Left hindlimb (tissue), 1 donor: ENCODE measurements at regions not wholly inside any gene's neighbourhood (a gene's known extent, or its start where the extent isn't known, plus 50 kb on each side); places are given as distances from the start of the nearest gene placed in this dataset.
"Not testable (repeated sequence)": the region's sequence is repeated elsewhere in the genome, so short reads cannot be mapped to it uniquely, and the experiment has no call there.

Experiments
- DNase-seq: peaks from one replicate; pipeline ENCODE4 v3.0.0-alpha.2; 2018

DNA sequence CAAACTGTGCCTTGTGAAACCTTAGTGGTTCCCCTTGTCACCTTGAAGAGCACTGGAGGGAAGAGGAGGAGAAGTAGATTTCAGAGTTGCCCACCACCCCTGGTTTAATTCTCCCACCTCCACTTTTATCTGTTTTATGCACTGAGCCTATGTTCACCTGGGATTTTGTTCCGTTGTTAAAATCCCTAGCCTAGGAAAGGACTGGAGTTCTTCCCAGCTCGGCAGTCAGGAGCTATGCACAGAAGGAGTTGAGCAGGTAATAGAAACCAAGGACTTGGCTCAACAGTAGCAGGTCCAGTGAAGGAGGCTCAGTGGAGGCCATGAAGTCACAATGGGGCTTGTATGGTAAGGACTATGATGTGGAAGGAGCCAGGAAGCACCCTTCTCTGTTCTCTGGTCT, 182.4 kb upstream of the ADRA1D start:
- no peak for DNase-seq

DNA sequence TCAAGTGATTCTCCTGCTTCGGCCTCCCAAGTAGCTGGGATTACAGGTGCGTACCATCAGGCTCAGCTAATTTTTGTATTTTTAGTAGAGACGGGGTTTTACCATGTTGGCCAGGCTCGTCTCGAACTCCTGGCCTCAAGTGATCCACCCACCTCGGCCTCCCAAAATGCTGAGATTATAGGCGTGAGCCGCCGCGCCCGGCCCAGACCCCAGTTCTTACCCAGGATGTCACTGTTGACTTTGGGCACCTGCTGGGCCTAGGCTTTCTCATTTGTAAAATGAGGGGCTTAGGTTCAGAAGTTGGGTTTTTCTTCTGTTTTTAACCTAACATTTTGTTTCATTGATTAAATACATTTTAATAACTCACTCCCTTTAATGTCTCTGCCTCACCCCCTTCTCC, 181.7 kb upstream of the ADRA1D start:
- not testable (repeated sequence) for DNase-seq

DNA sequence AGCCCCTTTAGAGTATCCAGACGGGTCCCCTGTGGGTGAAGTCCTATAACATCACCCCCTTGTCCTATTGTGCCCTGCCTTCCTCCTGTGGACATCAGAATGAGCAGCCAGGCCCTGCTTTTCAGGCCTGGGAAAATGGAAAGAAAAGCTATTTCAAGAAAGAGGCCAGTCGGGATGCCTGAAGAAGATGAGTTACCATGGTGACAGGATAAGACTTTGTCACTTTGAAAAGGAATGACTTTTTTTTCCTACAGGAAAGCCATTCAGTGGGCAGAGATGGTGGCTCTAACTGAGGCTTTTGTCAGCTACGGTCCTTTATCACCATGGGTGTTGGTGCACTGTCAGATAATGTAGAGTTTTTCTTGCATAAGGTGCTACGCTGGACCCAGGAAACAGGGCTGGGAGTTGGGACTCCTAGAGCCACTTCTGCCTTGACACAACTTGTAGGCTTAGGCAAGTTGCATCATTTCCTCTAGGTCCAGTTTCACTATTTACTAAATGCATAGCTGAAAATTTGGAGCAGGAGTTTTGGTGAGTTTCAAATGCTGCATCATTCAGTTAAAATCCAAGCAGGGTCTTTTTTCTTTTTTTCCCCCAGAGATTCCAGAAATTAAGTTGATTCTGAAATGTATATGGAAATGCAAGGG, 179.0 kb upstream of the ADRA1D start:
- DNase-seq: no peak

DNA sequence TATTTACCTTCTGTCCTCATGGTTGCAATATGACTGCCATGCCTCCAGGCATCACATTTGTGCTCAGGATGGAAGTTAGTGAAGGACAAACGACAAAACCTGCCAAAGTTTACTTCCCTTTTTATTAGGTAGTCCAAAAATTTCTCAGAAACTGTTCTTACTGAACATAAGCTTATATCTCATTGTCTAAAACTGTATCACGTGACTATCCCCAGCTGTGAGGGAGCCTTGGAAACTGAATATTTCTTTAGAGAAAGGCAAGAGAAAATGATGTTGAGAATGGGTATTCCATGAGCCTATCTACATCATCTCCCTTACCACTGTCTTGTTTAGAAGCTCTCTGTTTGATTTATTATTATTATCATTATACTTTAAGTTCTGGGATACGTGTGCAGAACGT, 169.1 kb upstream of the ADRA1D start:
- DNase-seq: no peak

DNA sequence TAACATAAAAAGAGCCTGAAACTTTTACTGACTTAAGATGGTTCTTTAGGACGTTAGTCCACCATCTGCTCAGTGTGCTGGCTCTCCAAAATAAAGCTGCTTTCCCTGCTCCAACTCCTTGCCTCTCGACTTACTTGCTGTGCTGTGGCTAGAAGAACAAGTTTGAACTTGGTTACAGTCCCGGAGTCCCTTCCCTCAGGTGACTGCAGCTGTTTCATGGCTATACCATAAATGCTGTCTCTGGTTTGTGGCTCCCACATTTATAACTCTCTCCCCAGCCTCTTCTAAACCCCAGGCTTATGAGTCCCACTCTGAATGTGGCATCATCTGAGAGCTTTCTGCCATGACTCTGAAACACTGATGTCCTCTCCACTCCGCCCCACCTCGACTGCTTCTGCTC, 166.2 kb upstream of the ADRA1D start:
- no peak for DNase-seq

DNA sequence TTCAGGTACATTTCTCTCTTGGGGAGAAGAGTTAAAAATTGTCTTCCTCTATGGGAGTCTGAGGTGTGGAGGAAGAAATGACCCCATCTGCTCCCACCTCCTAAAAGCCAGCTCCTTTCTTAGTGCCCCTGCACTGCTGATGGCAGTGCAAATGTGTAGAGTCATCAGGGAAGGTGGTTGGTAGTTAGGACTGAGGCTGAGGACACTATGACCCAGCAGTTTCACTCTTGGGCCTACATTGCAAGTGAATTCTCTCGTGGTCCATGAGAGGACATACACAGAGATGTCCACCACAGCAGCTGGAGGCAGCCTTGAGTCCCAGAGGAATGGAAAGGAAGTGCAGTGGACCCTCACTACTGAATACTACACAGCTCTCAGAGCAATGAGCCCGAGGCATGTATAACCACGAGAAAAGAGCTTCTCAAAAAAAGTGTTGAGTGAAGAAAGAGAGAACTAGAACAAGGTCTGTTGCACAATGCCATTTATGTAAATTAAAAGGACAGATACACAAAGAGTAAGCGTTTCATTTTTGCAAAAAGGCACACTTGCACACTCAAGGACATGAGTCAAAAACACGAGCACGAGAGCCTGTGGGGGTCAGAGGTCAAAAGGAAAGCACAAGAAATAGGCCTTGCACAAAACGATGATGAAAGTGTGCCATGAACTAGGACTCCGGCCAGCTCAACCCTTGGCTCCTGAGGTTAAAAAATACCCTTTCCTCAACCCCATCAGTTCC, 164.4 kb upstream of the ADRA1D start:
- no peak for DNase-seq

DNA sequence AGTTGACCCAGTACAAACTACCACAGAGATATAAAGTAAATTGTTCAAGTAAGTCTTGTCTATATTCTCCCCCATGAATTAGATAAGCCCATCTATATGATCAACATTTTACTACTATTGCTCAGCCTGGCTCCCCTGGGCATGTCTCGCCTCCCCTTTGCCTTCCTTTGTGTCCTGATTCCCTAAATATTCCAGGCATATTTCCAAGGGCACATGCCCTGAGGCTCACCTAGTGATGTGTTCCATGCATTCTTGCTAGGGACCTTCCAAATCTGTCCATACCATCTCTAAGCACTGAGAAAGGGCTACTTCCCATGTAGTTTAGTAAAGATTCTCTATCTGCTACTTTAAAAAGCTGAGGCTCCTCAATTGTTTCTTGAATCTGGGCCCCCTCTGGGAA, 163.1 kb upstream of the ADRA1D start:
- DNase-seq: no peak

DNA sequence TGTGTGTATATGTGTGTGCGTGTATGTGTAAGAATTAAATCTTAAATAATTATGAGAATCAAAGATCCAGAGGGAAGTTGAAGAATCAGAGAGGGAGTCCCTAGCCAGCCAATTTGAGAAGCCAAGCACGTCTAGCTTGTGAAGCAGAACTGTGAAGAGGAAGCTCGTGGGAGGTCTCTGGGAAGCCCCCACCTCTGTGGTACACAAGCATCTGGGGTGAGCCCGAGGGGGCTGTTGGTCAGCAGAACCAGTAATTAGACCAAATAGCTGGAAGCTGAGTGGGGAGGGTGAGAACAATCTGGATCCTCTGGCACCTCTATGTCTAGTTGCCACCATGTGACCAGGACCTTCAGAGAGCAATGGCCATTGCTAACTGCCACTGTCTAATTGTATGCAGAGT, 162.7 kb upstream of the ADRA1D start:
- no peak for DNase-seq

DNA sequence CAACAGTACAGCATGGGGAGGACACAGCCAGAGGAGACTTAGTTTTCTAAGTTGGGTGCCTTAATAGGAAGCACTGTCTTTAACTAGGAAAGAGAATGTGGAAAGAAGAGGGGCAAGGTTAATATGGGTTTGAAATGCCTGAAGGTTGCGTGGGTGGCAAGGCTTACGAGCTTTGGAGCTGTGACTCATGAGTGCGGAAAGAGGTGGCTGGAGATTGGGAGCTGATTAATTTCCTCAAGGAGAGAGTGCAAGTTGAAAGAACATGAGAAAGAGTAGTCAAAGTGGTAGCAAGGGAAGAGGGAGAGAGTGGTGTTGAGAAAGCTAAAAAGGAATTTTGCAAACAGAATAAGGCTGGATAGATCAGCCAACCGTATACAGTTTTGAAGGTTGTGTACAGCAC, 157.5 kb upstream of the ADRA1D start:
- no peak for DNase-seq

DNA sequence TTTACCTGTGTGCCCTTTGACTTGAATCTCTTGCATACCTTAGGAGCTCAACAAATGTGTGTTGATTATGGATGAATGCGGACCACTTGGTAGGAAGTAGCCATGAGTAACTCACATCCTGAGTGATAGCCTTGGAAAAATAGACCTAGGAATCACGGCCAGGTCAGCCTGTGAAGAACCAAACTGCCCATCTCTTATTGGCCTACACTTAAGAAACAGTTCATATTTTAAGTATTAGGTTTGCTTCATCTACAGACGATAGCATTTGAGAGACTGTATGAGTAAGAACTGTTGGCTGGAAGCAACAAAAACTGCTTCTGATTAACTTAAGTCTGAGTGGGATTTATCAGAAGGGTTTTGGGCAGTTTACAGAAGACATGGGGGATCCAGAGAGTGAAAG, 152.5 kb upstream of the ADRA1D start:
- DNase-seq: no peak

DNA sequence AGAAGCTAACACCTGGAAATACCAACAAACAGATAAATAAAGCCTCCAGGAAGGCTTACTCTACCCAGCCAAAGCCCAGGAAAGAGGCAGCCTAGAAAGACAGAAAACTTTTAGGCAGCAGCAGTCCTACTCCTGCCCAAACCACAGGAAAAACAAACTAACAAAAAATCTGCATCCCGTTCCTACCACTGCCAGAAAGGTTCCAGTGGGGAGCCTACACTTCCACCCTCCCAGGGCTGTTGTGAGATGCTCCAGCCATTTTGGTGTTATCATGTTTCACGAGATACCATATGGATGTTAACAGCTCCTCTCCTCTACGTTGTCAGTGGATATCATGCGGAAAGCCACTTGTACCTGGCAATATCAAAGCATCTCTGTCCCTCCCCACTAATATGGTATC, 135.9 kb upstream of the ADRA1D start:
- no peak for DNase-seq

DNA sequence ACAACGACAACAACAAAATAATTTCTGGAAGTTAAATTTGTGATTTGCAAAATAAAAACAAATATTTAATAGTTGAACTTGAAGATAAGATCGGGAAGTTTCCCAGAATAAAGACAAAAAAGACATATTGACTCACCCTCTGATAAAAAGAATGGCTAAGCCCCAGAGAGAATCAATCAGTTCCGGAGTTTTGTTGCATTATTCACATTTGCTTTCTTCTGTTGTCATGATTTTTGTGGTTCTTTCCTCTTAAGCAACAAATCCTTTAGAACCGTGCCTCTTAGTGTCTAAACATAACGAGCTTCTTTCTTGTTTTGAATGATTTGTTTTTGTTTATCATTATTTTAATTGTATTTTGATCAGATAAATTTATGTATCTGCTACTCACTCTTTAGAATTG, 134.9 kb upstream of the ADRA1D start:
- no peak for DNase-seq

DNA sequence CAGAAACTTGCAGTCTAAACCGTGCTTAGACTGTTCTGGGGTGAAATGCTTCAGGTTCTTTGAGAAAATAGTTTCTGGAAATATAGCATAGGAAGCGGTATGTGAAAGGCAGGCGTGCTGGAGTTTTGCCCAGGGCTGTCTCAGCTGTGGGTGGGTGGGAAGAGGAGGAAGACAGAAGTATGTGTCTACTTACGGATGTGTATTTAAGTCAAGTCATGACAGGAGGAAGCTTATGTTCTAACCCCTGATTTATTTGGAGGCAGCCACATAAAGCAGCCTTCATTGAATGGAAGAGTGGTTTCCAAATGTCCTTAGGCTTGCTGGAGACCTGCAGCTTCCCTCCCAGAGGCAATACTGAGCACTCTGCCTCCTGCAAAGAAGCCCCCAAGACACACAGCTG, 126.8 kb upstream of the ADRA1D start:
- peak; percentile 82 for DNase-seq

DNA sequence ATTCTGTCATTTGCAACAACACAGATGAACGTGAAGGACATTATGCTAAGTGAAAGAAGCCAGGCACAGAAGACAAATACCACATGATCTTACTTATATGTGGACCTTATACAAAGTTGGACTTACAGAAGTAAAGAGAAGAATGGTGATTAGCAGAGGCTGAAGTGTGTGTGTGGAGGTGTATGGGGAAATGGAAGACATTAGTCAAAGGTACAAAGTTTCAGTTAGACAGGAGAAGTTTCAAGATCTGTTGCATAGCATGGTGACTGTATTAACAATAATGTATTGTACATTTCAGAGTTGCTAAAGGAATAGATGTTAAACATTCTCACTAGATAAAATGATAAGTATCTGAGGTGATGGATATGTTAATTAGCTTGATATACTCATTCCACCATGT, 124.4 kb upstream of the ADRA1D start:
- no peak for DNase-seq

DNA sequence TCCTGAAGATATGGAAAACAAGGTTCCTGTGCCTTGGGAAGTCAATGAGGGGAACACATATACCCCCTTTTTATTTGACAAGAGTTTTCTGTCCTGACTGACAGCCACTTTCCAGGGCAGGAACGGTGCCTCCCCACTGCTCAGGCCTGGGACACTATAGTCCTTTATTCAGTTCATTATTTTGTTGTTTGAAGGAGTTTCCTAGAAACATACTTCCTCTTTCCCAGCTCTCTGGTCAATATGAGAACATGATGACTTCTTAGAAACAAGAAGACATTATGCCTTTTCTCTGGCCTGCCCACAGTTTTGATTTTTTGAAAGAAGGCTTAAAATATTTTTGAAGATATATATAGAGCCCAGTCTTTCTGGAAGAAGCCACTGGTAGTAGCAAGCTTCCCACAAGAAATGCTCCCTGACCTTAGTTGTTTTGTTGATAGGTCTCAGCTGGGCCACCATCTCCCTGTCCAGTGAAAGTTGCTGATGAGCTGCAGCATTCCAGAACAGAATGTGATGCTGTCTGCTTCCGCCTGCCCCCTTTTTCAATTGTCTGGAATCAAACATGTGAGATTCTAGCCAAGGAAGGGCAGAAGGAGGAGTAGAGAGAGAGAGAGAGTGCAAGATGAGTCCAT, 122.7 kb upstream of the ADRA1D start:
- DNase-seq: no peak

DNA sequence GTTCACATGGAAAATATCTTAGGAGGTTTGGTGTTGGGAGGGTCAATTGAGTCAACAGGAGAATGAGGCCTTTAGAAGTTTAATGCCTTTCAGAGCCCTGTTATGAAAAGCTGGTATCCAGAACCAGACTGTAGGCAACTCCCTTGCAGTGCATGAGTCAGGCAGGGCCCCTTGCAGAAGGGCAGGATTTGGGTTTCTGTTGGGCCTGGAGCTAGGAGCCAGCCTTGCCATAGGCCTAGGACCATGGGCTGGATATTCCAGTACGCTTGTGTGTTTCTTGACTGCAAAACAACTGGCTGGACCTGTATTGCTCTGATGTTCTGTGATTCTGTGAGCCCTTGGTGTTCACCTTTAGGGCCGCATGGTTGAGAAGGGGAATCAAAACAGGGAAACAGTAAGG, 121.8 kb upstream of the ADRA1D start:
- no peak for DNase-seq

DNA sequence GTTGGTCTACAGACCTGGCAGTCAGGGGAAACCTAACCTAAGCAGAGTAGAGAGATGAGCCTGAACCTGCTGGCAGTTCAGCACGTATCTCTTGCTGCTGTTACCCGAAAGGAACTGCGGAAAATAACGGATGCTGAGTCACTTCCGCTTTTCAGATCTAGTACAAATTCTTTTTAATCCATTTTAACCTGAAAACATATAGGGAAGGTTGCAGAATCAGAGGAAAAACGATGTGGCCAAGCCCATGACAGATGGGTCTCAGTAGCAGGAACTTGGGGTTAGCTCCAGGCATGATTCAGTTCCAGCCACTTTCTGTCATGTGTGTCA, 120.7 kb upstream of the ADRA1D start:
- DNase-seq: no peak

DNA sequence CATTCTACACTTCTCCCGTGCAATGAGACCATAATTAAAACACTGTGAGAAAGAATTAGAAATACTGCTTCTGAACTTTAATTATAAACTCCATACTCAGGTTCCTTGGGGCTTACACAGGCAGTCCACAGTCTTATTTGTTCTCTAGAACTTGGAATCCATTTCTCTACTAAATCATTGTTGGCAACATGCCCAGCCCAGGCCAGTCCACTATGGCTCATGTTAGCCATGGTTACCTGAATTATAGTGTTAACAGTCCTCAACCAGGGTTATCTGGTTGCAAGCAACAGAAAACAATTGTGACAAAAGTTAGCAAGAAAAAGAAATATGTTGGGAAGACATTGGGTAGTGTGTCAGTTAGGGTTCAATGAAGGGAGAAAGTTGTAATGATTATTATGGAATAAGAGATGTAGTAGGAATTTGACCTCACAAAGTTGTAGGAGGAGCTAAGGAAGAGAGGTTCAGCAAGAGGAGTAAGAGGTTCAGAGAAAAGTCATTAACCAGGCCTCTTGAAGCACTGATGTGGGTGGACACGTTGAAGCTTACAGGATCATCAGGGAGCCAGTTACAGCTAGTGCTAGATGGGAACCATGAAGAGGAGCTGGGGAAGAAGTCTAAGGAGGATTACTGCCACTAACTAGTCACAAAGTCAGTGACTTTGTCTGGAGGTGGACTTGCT, 120.2 kb upstream of the ADRA1D start:
- DNase-seq: no peak

DNA sequence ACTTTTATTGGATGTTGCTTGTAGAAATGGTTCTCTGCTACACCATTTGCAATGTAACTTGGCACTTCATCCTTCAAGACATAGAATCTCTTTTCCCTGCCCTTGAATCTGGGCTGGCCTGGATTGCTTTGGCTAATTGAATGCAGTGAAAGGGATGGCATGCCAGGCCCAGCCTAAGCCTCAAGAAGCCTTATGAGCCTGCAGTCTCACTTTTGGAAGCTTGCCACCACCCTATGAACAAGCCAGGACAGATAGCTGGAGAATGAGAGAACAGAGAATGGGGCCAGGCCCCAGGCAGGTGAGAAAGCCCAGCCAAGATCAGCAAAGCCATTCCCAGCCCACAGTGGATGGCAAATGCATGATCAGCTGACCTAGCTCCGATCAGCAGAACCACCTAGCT, 117.0 kb upstream of the ADRA1D start:
- no peak for DNase-seq

DNA sequence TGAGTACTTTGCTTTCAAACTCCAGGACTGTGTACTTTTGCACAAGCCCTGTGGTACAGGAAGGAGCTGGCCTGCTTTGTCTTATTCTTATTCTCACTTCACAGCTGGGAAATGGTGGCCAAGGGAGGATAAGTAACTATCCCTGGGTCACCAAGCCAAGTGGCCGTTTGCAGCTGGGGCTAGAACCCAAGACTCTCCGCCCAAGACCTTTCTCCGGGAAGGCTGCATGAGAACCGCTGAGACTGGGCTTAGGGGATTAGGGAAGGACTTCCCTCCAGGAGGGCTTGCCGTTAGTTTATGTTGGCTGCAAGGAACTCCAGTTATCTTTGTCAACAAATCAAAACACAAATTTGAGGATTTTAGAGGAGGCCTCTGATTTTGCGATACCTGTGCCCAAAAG, 109.5 kb upstream of the ADRA1D start:
- DNase-seq: no peak

DNA sequence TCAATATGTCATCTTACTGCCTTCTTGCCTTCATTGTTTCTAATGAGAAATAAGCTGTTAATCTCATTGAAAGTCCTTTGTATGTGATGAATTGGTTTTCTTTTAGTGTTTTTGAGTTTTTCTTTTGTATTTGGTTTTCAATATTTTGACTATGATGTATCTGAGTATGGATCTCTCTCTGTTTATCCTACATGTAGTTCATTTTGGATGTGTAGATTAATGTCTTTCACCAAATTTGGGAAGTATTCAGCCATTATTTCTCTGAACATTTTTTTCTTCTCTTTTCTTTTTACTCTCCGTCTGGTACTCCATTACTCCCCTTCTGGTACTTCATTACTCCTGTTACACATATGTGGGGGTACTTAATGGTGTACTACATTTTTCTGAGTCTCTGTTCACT, 103.3 kb upstream of the ADRA1D start:
- no peak for DNase-seq

DNA sequence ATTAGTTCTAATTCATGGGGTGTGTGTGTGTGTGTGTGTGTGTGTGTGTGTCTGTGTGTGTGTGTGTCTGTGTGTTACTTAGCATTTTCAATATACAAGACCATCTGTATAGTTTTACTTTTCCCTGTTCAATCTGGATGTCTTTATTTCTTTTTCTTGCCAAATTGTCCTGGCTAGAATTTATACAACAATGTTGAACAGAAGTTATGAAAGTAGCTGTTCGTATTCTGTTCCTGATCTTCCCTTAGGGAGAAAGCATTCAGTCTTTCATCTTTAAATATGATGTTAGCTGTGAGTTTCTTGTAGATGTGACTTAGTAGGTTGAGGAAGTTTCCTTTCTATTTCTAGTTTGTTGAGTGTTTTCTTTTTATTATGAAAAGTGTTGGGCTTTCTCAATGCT, 101.0 kb upstream of the ADRA1D start:
- no peak for DNase-seq

DNA sequence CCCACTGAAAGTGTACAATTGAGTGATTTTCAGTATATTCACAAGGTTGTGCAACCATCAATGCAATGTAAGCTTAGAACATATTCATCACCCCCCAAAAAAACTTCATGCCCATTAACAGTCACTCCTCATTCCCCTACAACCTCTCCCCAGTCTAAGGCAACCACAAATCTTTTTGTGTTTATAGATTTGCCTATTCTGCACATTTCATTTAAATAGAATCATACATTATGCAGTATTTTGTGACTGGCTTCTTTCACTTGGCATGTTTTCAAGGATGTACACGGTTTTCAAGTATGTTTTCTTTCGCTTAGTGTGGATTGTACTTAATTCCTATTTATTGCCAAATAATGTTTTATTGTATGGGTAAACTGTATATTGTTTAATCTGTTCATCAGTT, 95.6 kb upstream of the ADRA1D start:
- DNase-seq: no peak

DNA sequence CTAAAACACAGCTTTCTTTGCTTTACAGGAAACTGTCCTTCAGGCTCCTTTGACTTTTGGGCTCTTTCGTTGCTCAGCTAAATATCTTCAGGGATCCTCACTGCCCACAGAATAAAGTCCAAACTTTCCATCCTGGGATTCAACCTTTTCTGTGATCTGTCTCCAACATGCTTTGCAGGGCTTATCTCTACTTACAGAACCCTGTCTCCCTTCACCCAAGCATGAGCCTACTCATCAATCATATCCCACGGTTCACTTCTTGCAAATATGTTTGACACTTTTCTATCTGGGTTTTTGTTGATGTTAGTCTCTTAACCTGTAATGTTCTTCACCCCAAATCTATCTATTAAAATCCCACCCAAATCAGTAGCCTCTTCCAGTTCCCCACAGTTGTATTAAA, 93.5 kb upstream of the ADRA1D start:
- no peak for DNase-seq
